GM23248 (cell line): ENCODE measurements at regions not wholly inside any gene's neighbourhood (a gene's known extent, or its start where the extent isn't known, plus 50 kb on each side); places are given as distances from the start of the nearest gene placed in this dataset.
"Not testable (repeated sequence)": the region's sequence is repeated elsewhere in the genome, so short reads cannot be mapped to it uniquely, and the experiment has no call there.

Source experiments
- EZH2 ChIP-seq: fragments of 200-600 bp; sonication (generic); IDR thresholded peaks from 2 replicates; pipeline ENCODE4 v1.6.1; 2018; ENCODE audit warnings: antibody characterized with exemption, mild to moderate bottlenecking; ENCODE audit not compliant: insufficient read depth, poor library complexity, severe bottlenecking
- EZH2phosphoT487 ChIP-seq: fragments of 200-600 bp; sonication (generic); IDR thresholded peaks from 2 replicates; pipeline ENCODE4 v1.6.1; 2018; ENCODE audit warnings: antibody characterized with exemption, moderate library complexity, mild to moderate bottlenecking, low read depth; ENCODE audit not compliant: insufficient read depth

DNA sequence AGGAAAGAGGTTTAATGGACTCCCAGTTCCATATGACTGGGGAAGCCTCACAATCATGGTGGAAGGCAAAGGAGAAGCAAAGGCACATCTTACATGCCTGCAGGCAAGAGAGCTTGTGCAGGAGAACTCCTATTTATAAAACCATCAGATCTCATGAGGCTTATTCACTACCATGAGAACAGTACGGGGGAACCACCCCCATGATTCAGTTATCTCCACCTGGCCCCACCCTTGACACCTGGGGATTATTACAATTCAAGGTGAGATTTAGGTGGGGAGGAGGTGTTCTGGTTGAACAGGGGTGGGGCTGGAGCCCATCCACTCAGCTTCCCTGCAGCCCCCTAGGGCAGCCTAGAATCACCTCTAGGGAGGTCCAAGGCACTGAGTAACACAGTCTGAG is 128.9 kb upstream of the KLF3 start:
- TF ChIP-seq EZH2phosphoT487, EZH2: not testable (repeated sequence)
